GM21367 (cell line): ENCODE measurements at regions not wholly inside any gene's neighbourhood (a gene's known extent, or its start where the extent isn't known, plus 50 kb on each side); places are given as distances from the start of the nearest gene placed in this dataset.
"Not testable (repeated sequence)": the region's sequence is repeated elsewhere in the genome, so short reads cannot be mapped to it uniquely, and the experiment has no call there.

ENCODE experiments used
- ATAC-seq: cut with Tn5 transposase; IDR thresholded peaks from one replicate; pipeline ENCODE4 v1.9.1; 2021; ENCODE audit not compliant: unreplicated experiment

GRCh38 chr3:86887876-86888275 is 103.1 kb downstream of the VGLL3 start:
- ATAC-seq, result no peak

GRCh38 chr3:86880066-86880465 is 110.9 kb downstream of the VGLL3 start:
- ATAC-seq, result no peak

GRCh38 chr3:86876504-86877181 is 114.3 kb downstream of the VGLL3 start:
- ATAC-seq, result not testable (repeated sequence)

GRCh38 chr3:86874790-86875189 is 116.2 kb downstream of the VGLL3 start:
- not testable (repeated sequence) for ATAC-seq

GRCh38 chr3:86869566-86869965 is 121.4 kb downstream of the VGLL3 start:
- ATAC-seq, result no peak

GRCh38 chr3:86867982-86868381 is 123.0 kb downstream of the VGLL3 start:
- ATAC-seq, result no peak

GRCh38 chr3:86865506-86865905 is 125.4 kb downstream of the VGLL3 start:
- no peak for ATAC-seq

- no peak for ATAC-seq
Measured at GRCh38 chr3:86856711-86857110, 134.2 kb downstream of the VGLL3 start.

- ATAC-seq, result no peak
Measured at GRCh38 chr3:86849991-86850390, 141.0 kb downstream of the VGLL3 start.

GRCh38 chr3:86845726-86846125 is 145.2 kb downstream of the VGLL3 start:
- no peak for ATAC-seq

- ATAC-seq, result no peak
Measured at GRCh38 chr3:86838927-86839326, 152.0 kb downstream of the VGLL3 start.

GRCh38 chr3:86837871-86838270 is 153.1 kb downstream of the VGLL3 start:
- ATAC-seq, result no peak

- no peak for ATAC-seq
Measured at GRCh38 chr3:86830566-86830965, 160.4 kb downstream of the VGLL3 start.

- no peak for ATAC-seq
Measured at GRCh38 chr3:86828751-86829150, 162.2 kb downstream of the VGLL3 start.

GRCh38 chr3:86827582-86827981 is 163.4 kb downstream of the VGLL3 start:
- not testable (repeated sequence) for ATAC-seq

- ATAC-seq, result no peak
Measured at GRCh38 chr3:86826292-86826691, 164.7 kb downstream of the VGLL3 start.

GRCh38 chr3:86815880-86816279 is 175.1 kb downstream of the VGLL3 start:
- ATAC-seq, result no peak

- ATAC-seq, result no peak
Measured at GRCh38 chr3:86814918-86815655, 175.9 kb downstream of the VGLL3 start.

- ATAC-seq, result no peak
Measured at GRCh38 chr3:86814321-86814720, 176.6 kb downstream of the VGLL3 start.

GRCh38 chr3:86801921-86802320 is 189.0 kb downstream of the VGLL3 start:
- ATAC-seq, result no peak

GRCh38 chr3:86801066-86801465 is 189.9 kb downstream of the VGLL3 start:
- ATAC-seq, result no peak

GRCh38 chr3:86800116-86800515 is 190.8 kb downstream of the VGLL3 start:
- ATAC-seq, result no peak

GRCh38 chr3:86797946-86798345 is 193.0 kb downstream of the VGLL3 start:
- ATAC-seq, result no peak
